H1 (cell line): ENCODE measurements at regions not wholly inside any gene's neighbourhood (a gene's known extent, or its start where the extent isn't known, plus 50 kb on each side); places are given as distances from the start of the nearest gene placed in this dataset.

ENCODE experiments used
- CHD7 ChIP-seq: fragments of 300-600 bp; sonication (generic); IDR thresholded peaks from 2 replicates; pipeline ENCODE4 v1.7.1; 2012; ENCODE audit warnings: low read length, moderate library complexity, mild to moderate bottlenecking, inconsistent platforms; ENCODE audit not compliant: insufficient replicate concordance

- TF ChIP-seq CHD7: no peak
Observed at GRCh38 chr3:74267131-74267530, 347.3 kb downstream of the CNTN3 start (continued).
